OCI-LY1 (cell line): ENCODE measurements at regions not wholly inside any gene's neighbourhood (a gene's known extent, or its start where the extent isn't known, plus 50 kb on each side); places are given as distances from the start of the nearest gene placed in this dataset.

Source experiments
- CTCF ChIP-seq: fragments of 200-600 bp; sonication (generic), shearing (Covaris generic); IDR thresholded peaks from 2 replicates; pipeline ENCODE4 v1.5.1; 2017; ENCODE audit warnings: mild to moderate bottlenecking, antibody characterized with exemption, low read length, moderate library complexity, mixed read lengths
- EZH2 ChIP-seq: fragments of 200-600 bp; sonication (generic), shearing (Covaris generic); IDR thresholded peaks from 2 replicates; pipeline ENCODE4 v1.8.0; 2017; ENCODE audit warnings: borderline replicate concordance, mixed run types, mild to moderate bottlenecking, antibody characterized with exemption, low read length, moderate library complexity, mixed read lengths

GRCh38 chr10:36428507-36428906 lies 696.9 kb upstream of the ANKRD30A start:
- TF ChIP-seq CTCF: no peak
- TF ChIP-seq EZH2: no peak
